Caco-2 (cell line): ENCODE measurements at regions not wholly inside any gene's neighbourhood (a gene's known extent, or its start where the extent isn't known, plus 50 kb on each side); places are given as distances from the start of the nearest gene placed in this dataset.

ENCODE experiments used
- BruUV-seq: library from RNA; stranded (reverse); fragments of 400-500 nt; replicated peaks from 2 replicates; lab custom pipeline; 2021; lab: Mats Ljungman, UMichigan
- CTCF ChIA-PET: fragments of 300-600 bp; sonication (Branson Sonifier 250); formaldehyde crosslinking; loops from one replicate; lab custom pipeline; 2022; ENCODE audit warnings: antibody characterized with exemption; lab: Charles Lee
- POLR2A ChIA-PET: fragments of 300-600 bp; sonication (Branson Sonifier 250); formaldehyde crosslinking; loops from one replicate; lab custom pipeline; 2022; ENCODE audit warnings: antibody characterized with exemption; lab: Charles Lee
- DNase-seq, 2 experiments: peaks; one replicate each; pipeline versions ENCODE4 v3.0.0 to v3.0.0-alpha.2; 2020 to 2022
- H3K27me3 ChIP-seq: replicated peaks from 2 replicates; pipeline ENCODE4 v1.6.0; 2011; ENCODE audit warnings: low read length; ENCODE audit not compliant: control insufficient read depth, insufficient read depth
- H3K36me3 ChIP-seq: 2 replicates; pipeline ENCODE4 v1.5.1; 2011; ENCODE audit warnings: low read length; ENCODE audit not compliant: control insufficient read depth, insufficient read depth
- H3K4me1 ChIP-seq: fragments of 250-450 bp; sonication (Bioruptor Pico); 2 replicates; pipeline ENCODE4 v1.5.1; 2020; ENCODE audit warnings: mild to moderate bottlenecking
- H3K4me3 ChIP-seq: 2 replicates; pipeline ENCODE4 v1.5.1; 2011; ENCODE audit warnings: low read depth, mild to moderate bottlenecking, control low read depth, low read length
- H3K9me3 ChIP-seq: fragments of 250-450 bp; sonication (Bioruptor Pico); 2 replicates; pipeline ENCODE4 v1.5.1; 2020; ENCODE audit warnings: mild to moderate bottlenecking, moderate library complexity
- H3K27ac Mint-ChIP-seq: one replicate; pipeline ENCODE4 v1.8.0; 2022; ENCODE audit warnings: mixed read lengths; ENCODE audit not compliant: unreplicated experiment
- H3K27me3 Mint-ChIP-seq: one replicate; pipeline ENCODE4 v1.8.0; 2022; ENCODE audit warnings: mixed read lengths; ENCODE audit not compliant: insufficient read depth, unreplicated experiment
- H3K36me3 Mint-ChIP-seq: one replicate; pipeline ENCODE4 v1.8.0; 2022; ENCODE audit warnings: mild to moderate bottlenecking, mixed read lengths; ENCODE audit not compliant: insufficient read depth, unreplicated experiment
- H3K4me1 Mint-ChIP-seq: one replicate; pipeline ENCODE4 v1.8.0; 2022; ENCODE audit warnings: low read depth, mixed read lengths; ENCODE audit not compliant: unreplicated experiment
- H3K4me3 Mint-ChIP-seq: one replicate; pipeline ENCODE4 v1.8.0; 2022; ENCODE audit warnings: mild to moderate bottlenecking, moderate library complexity, mixed read lengths; ENCODE audit not compliant: unreplicated experiment
- H3K9me3 Mint-ChIP-seq: one replicate; pipeline ENCODE4 v1.8.0; 2022; ENCODE audit warnings: mixed read lengths; ENCODE audit not compliant: unreplicated experiment
- CTCF ChIP-seq, 2 experiments: fragments of 200-600 bp in 1 of 2; IDR thresholded peaks; 1 replicate in 1 of 2; 2 replicates in 1 of 2; pipeline versions ENCODE4 v1.5.1 to v1.8.0; 2011 to 2022; ENCODE audit warnings: antibody characterized with exemption in 1 of 2, control low read depth in 1 of 2, inconsistent platforms in 1 of 2, low read depth in 1 of 2, low read length in 1 of 2, mild to moderate bottlenecking in 1 of 2, moderate library complexity in 1 of 2; ENCODE audit not compliant: insufficient read depth in 1 of 2, severe bottlenecking in 1 of 2, unreplicated experiment in 1 of 2
- intact Hi-C: fragments of 100-400 bp; cut with micrococcal nuclease; formaldehyde crosslinking; loops from one replicate; pipeline ENCODE4 v1.10.0; 2022; ENCODE audit not compliant: unreplicated experiment

- no peak for TF ChIP-seq CTCF (IDR thresholded peaks at IDR 0.05; ENCODE audit: insufficient read depth in 1 of 2, low read depth in 1 of 2, low read length in 1 of 2, severe bottlenecking in 1 of 2, unreplicated experiment in 1 of 2)
- no peak overlapping the region for H3K4me3 ChIP-seq
- H3K36me3 Mint-ChIP-seq: no peaks in the 10 kb centered on the region
- H3K27ac Mint-ChIP-seq: peak overlapping the region; percentile 73
- no peaks in the 10 kb centered on the region for H3K27me3 Mint-ChIP-seq
- no peak for DNase-seq
- intact Hi-C loops: no loop called here
- no peaks in the 10 kb centered on the region for H3K27me3 ChIP-seq
- ChIA-PET CTCF (no interaction called here), POLR2A (interaction anchor here (1.5 kb wide), 1 partner anchor 437 kb away, joined by 3 read pairs; no protein-coding TSS in a partner anchor)
- no peaks in the 10 kb centered on the region for H3K9me3 Mint-ChIP-seq
- no peaks in the 10 kb centered on the region for H3K9me3 ChIP-seq
- no peak overlapping the region for H3K4me3 Mint-ChIP-seq
- H3K36me3 ChIP-seq: no peaks in the 10 kb centered on the region
- peaks cover 7% of the 10 kb centered on the region for H3K4me1 ChIP-seq
- BruUV-seq: no TSS peak
- H3K4me1 Mint-ChIP-seq: peaks cover 8% of the 10 kb centered on the region
Measured at GRCh38 chr1:235049217-235049616, 79.4 kb downstream of the TOMM20 start.

GRCh38 chr1:235047331-235047871, 81.2 kb downstream of the TOMM20 start:
- no peak for TF ChIP-seq CTCF (IDR thresholded peaks at IDR 0.05; ENCODE audit: insufficient read depth in 1 of 2, low read depth in 1 of 2, low read length in 1 of 2, severe bottlenecking in 1 of 2, unreplicated experiment in 1 of 2)
- no peaks in the 10 kb centered on the region for H3K36me3 ChIP-seq
- no peaks in the 10 kb centered on the region for H3K9me3 Mint-ChIP-seq
- intact Hi-C loops: no loop called here
- H3K4me3 ChIP-seq: no peak overlapping the region
- no peaks in the 10 kb centered on the region for H3K36me3 Mint-ChIP-seq
- H3K4me1 Mint-ChIP-seq: peaks cover 7% of the 10 kb centered on the region
- DNase-seq: no peak
- H3K4me1 ChIP-seq: peaks cover 7% of the 10 kb centered on the region
- H3K9me3 ChIP-seq: no peaks in the 10 kb centered on the region
- no peak overlapping the region for H3K4me3 Mint-ChIP-seq
- no peaks in the 10 kb centered on the region for H3K27me3 ChIP-seq
- POLR2A ChIA-PET: no interaction called here
- peak overlapping the region; percentile 19 for H3K27ac Mint-ChIP-seq
- BruUV-seq: no TSS peak
- CTCF ChIA-PET: no interaction called here
- H3K27me3 Mint-ChIP-seq: no peaks in the 10 kb centered on the region

GRCh38 chr1:235045921-235046601, 82.6 kb downstream of the TOMM20 start:
- Mint-ChIP-seq H3K27me3 (no peaks in the 10 kb centered on the region), H3K9me3 (no peaks in the 10 kb centered on the region), H3K36me3 (no peaks in the 10 kb centered on the region), H3K27ac (no peak overlapping the region), H3K4me3 (no peak overlapping the region), H3K4me1 (peaks cover 7% of the 10 kb centered on the region)
- no peak for TF ChIP-seq CTCF (IDR thresholded peaks at IDR 0.05; ENCODE audit: insufficient read depth in 1 of 2, low read depth in 1 of 2, low read length in 1 of 2, severe bottlenecking in 1 of 2, unreplicated experiment in 1 of 2)
- BruUV-seq: no TSS peak
- Histone ChIP-seq H3K36me3 (no peaks in the 10 kb centered on the region), H3K4me1 (peaks cover 7% of the 10 kb centered on the region), H3K4me3 (no peak overlapping the region), H3K27me3 (no peaks in the 10 kb centered on the region), H3K9me3 (no peaks in the 10 kb centered on the region)
- POLR2A ChIA-PET: no interaction called here
- no peak for DNase-seq
- intact Hi-C loops: no loop called here
- CTCF ChIA-PET: no interaction called here
